ENCODE measurements at regions not wholly inside any gene's neighbourhood (a gene's known extent, or its start where the extent isn't known, plus 50 kb on each side); places are given as distances from the start of the nearest gene placed in this dataset.

GRCh38 chr14:53354336-53354735 lies 201.2 kb upstream of the DDHD1 start:
- TF ChIP-seq CTCF (conservative IDR thresholded peaks at IDR 0.05) = no peak
- Mint-ChIP-seq H3K4me3 (peak overlapping the region; percentile 20), H3K4me1 (ENCODE audit: unreplicated experiment) (peaks cover 20% of the 10 kb centered on the region), H3K9me3 (peaks cover 4% of the 10 kb centered on the region), H3K27me3 (no peaks in the 10 kb centered on the region), H3K36me3 (no peaks in the 10 kb centered on the region), H3K27ac (no peak overlapping the region)
- DNase-seq (ENCODE audit: extremely low spot score, unreplicated experiment) = no peak

GRCh38 chr14:53350866-53351265 lies 197.7 kb upstream of the DDHD1 start:
- Mint-ChIP-seq H3K27me3 (no peaks in the 10 kb centered on the region), H3K4me1 (ENCODE audit: unreplicated experiment) (peaks cover 20% of the 10 kb centered on the region), H3K27ac (no peak overlapping the region), H3K4me3 (no peak overlapping the region), H3K36me3 (no peaks in the 10 kb centered on the region), H3K9me3 (no peaks in the 10 kb centered on the region)
- DNase-seq (ENCODE audit: extremely low spot score, unreplicated experiment) = no peak
- TF ChIP-seq CTCF (conservative IDR thresholded peaks at IDR 0.05) = no peak

- Mint-ChIP-seq H3K27me3 (no peaks in the 10 kb centered on the region), H3K36me3 (no peaks in the 10 kb centered on the region), H3K4me3 (no peak overlapping the region), H3K4me1 (ENCODE audit: unreplicated experiment) (peaks cover 17% of the 10 kb centered on the region), H3K27ac (no peak overlapping the region), H3K9me3 (no peaks in the 10 kb centered on the region)
- no peak for DNase-seq (ENCODE audit: extremely low spot score, unreplicated experiment)
- TF ChIP-seq CTCF (conservative IDR thresholded peaks at IDR 0.05) = no peak
Observed at GRCh38 chr14:53350429-53350828, 197.3 kb upstream of the DDHD1 start.

GRCh38 chr14:53346988-53347387 lies 193.9 kb upstream of the DDHD1 start:
- H3K27ac Mint-ChIP-seq = no peak overlapping the region

GRCh38 chr14:53341324-53341723 lies 188.2 kb upstream of the DDHD1 start:
- Mint-ChIP-seq H3K27me3 (no peaks in the 10 kb centered on the region), H3K4me3 (no peak overlapping the region), H3K27ac (no peak overlapping the region), H3K9me3 (no peaks in the 10 kb centered on the region), H3K4me1 (ENCODE audit: unreplicated experiment) (no peaks in the 10 kb centered on the region), H3K36me3 (no peaks in the 10 kb centered on the region)
- no peak for TF ChIP-seq CTCF (conservative IDR thresholded peaks at IDR 0.05)
- no peak for DNase-seq (ENCODE audit: extremely low spot score, unreplicated experiment)

More at GRCh38 chr14:53346988-53347387, 193.9 kb upstream of the DDHD1 start:
- H3K9me3 Mint-ChIP-seq = no peaks in the 10 kb centered on the region
- H3K27me3 Mint-ChIP-seq = no peaks in the 10 kb centered on the region
- no peak for DNase-seq (ENCODE audit: extremely low spot score, unreplicated experiment)
- no peak for TF ChIP-seq CTCF (conservative IDR thresholded peaks at IDR 0.05)
- no peak overlapping the region for H3K4me3 Mint-ChIP-seq
- H3K36me3 Mint-ChIP-seq = no peaks in the 10 kb centered on the region
- H3K4me1 Mint-ChIP-seq (ENCODE audit: unreplicated experiment) = no peaks in the 10 kb centered on the region

- no peak for TF ChIP-seq CTCF (conservative IDR thresholded peaks at IDR 0.05)
- H3K27ac Mint-ChIP-seq = no peak overlapping the region
- no peaks in the 10 kb centered on the region for H3K27me3 Mint-ChIP-seq
- H3K4me1 Mint-ChIP-seq (ENCODE audit: unreplicated experiment) = no peaks in the 10 kb centered on the region
- no peak overlapping the region for H3K4me3 Mint-ChIP-seq
- DNase-seq (ENCODE audit: extremely low spot score, unreplicated experiment) = no peak
- H3K9me3 Mint-ChIP-seq = no peaks in the 10 kb centered on the region
- H3K36me3 Mint-ChIP-seq = no peaks in the 10 kb centered on the region
Observed at GRCh38 chr14:53338192-53338591, 185.1 kb upstream of the DDHD1 start.
